Osteocyte (in vitro differentiated cells): ENCODE measurements at regions not wholly inside any gene's neighbourhood (a gene's known extent, or its start where the extent isn't known, plus 50 kb on each side); places are given as distances from the start of the nearest gene placed in this dataset.

Experiments used
- DNase-seq: peaks from one replicate; pipeline ENCODE4 v3.0.0; 2021; ENCODE audit warnings: mixed read lengths; ENCODE audit not compliant: unreplicated experiment; ENCODE audit errors: extremely low spot score
- H3K27ac Mint-ChIP-seq: one replicate; pipeline ENCODE4 v1.8.0; 2021; ENCODE audit warnings: mild to moderate bottlenecking, mixed read lengths; ENCODE audit not compliant: unreplicated experiment
- H3K27me3 Mint-ChIP-seq: one replicate; pipeline ENCODE4 v1.8.0; 2021; ENCODE audit warnings: mixed read lengths; ENCODE audit not compliant: unreplicated experiment
- H3K36me3 Mint-ChIP-seq: one replicate; pipeline ENCODE4 v1.8.0; 2021; ENCODE audit warnings: mixed read lengths; ENCODE audit not compliant: unreplicated experiment
- H3K4me1 Mint-ChIP-seq: one replicate; pipeline ENCODE4 v1.8.0; 2021; ENCODE audit warnings: mixed read lengths; ENCODE audit not compliant: unreplicated experiment
- H3K4me3 Mint-ChIP-seq: one replicate; pipeline ENCODE4 v1.8.0; 2021; ENCODE audit warnings: mild to moderate bottlenecking, moderate library complexity, mixed read lengths; ENCODE audit not compliant: unreplicated experiment
- H3K9me3 Mint-ChIP-seq: one replicate; pipeline ENCODE4 v1.8.0; 2021; ENCODE audit warnings: mixed read lengths; ENCODE audit not compliant: unreplicated experiment
- CTCF ChIP-seq: fragments of 200-600 bp; sonication (generic); IDR thresholded peaks from 2 replicates; pipeline ENCODE4 v1.5.0; 2021; ENCODE audit warnings: antibody characterized with exemption, mild to moderate bottlenecking, moderate library complexity

GRCh38 chr6:51350308-51350904, 531.7 kb downstream of the TFAP2B start:
- no peaks in the 10 kb centered on the region for H3K27me3 Mint-ChIP-seq
- peak; percentile 66 for TF ChIP-seq CTCF

GRCh38 chr6:51352506-51353029, 533.9 kb downstream of the TFAP2B start:
- peaks cover 14% of the 10 kb centered on the region for H3K4me1 Mint-ChIP-seq
- no peak overlapping the region for H3K27ac Mint-ChIP-seq
- no peaks in the 10 kb centered on the region for H3K36me3 Mint-ChIP-seq
- TF ChIP-seq CTCF, result no peak
- no peaks in the 10 kb centered on the region for H3K27me3 Mint-ChIP-seq
- DNase-seq, result no peak
- H3K4me3 Mint-ChIP-seq, result no peak overlapping the region
- H3K9me3 Mint-ChIP-seq, result no peaks in the 10 kb centered on the region

More at GRCh38 chr6:51350308-51350904, 531.7 kb downstream of the TFAP2B start:
- no peak for DNase-seq
- H3K4me1 Mint-ChIP-seq, result peaks cover 14% of the 10 kb centered on the region
- no peak overlapping the region for H3K27ac Mint-ChIP-seq
- peaks cover 16% of the 10 kb centered on the region for H3K9me3 Mint-ChIP-seq
- no peaks in the 10 kb centered on the region for H3K36me3 Mint-ChIP-seq
- H3K4me3 Mint-ChIP-seq, result no peak overlapping the region

- Mint-ChIP-seq H3K27ac (no peak overlapping the region), H3K4me1 (peaks cover 3% of the 10 kb centered on the region), H3K27me3 (no peaks in the 10 kb centered on the region), H3K9me3 (no peaks in the 10 kb centered on the region), H3K4me3 (no peak overlapping the region), H3K36me3 (no peaks in the 10 kb centered on the region)
- no peak for DNase-seq
- no peak for TF ChIP-seq CTCF
Measured at GRCh38 chr6:51360287-51360686, 541.6 kb downstream of the TFAP2B start.

- Mint-ChIP-seq H3K36me3 (no peaks in the 10 kb centered on the region), H3K27me3 (no peaks in the 10 kb centered on the region), H3K27ac (peak overlapping the region; percentile 2), H3K4me1 (peaks cover 9% of the 10 kb centered on the region), H3K9me3 (no peaks in the 10 kb centered on the region), H3K4me3 (no peak overlapping the region)
- TF ChIP-seq CTCF, result no peak
- DNase-seq, result no peak
Measured at GRCh38 chr6:51365566-51365965, 546.9 kb downstream of the TFAP2B start.

GRCh38 chr6:51369485-51369884, 550.8 kb downstream of the TFAP2B start:
- H3K4me1 Mint-ChIP-seq, result peaks cover 19% of the 10 kb centered on the region
- H3K9me3 Mint-ChIP-seq, result peaks cover 10% of the 10 kb centered on the region
- no peak for DNase-seq
- H3K27me3 Mint-ChIP-seq, result no peaks in the 10 kb centered on the region
- no peaks in the 10 kb centered on the region for H3K36me3 Mint-ChIP-seq
- H3K27ac Mint-ChIP-seq, result no peak overlapping the region
- TF ChIP-seq CTCF, result no peak
- no peak overlapping the region for H3K4me3 Mint-ChIP-seq
